Thyroid gland (tissue), 4 donors: ENCODE measurements at regions not wholly inside any gene's neighbourhood (a gene's known extent, or its start where the extent isn't known, plus 50 kb on each side); places are given as distances from the start of the nearest gene placed in this dataset.

Source experiments
- CTCF ChIP-seq, 6 experiments: fragments of 200-600 bp in 3 of 6; fragments of 450-650 bp in 3 of 6; sonication (generic) in 3 of 6; IDR thresholded peaks; one replicate each; pipeline ENCODE4 v1.5.1; 2016 to 2019; ENCODE audit warnings: antibody characterized with exemption in 6 of 6, mild to moderate bottlenecking in 2 of 6, inconsistent platforms in 1 of 6, moderate library complexity in 1 of 6
- POLR2A ChIP-seq, 2 donors: fragments of 450-650 bp; IDR thresholded peaks; one replicate each; pipeline ENCODE4 v1.6.1; 2017; ENCODE audit warnings: antibody characterized with exemption in 2 of 2, mild to moderate bottlenecking in 2 of 2, moderate library complexity in 1 of 2

- no peak for TF ChIP-seq CTCF (IDR thresholded peaks at IDR 0.05)
- TF ChIP-seq POLR2A (IDR thresholded peaks at IDR 0.05), result no peak
Measured at GRCh38 chr3:151581035-151581434, 120.2 kb upstream of the IGSF10 start.
